ENCODE measurements at regions not wholly inside any gene's neighbourhood (a gene's known extent, or its start where the extent isn't known, plus 50 kb on each side); places are given as distances from the start of the nearest gene placed in this dataset.

DNA sequence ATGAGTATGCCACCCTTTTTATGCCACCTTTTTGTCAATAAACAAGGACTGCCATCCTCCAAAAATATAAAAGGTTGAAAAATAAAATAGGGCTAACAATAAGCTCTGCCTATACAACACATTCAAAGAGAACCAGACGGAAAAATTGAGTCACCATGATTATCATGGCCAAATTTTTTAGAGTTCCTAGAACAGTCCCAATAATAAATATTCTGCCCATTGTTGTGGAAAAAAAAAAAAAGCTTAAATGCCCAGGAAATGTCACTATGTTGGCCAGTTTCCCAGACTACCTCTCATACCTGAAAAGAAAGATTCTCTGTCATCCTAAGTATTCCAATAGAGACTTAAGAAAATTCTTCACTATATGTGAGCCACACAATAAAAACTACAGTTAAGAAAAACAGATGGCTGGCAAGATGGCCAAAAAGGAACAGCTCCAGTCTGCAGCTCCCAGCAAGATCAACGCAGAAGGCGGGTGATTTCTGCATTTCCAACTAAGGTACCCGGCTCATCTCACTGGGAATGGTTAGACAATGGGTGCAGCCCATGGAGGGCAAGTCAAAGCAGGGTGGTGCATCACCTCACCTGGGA is 149.0 kb downstream of the TMEM161B start:
- WGBS (ENCODE audit: insufficient coverage, insufficient replicate concordance, low lambda C conversion rate, missing lambda C conversion rate), result 64% methylated on average over 4 of the region's 4 CpGs
- FAIRE-seq (no peak), ATAC-seq (no peak), DNase-seq (ENCODE audit: low read depth, low spot score) (no peak)
- ChIA-PET CTCF (interaction anchor here (0.6 kb wide), 1 partner anchor 213 kb away, joined by 4 read pairs; no protein-coding TSS in a partner anchor), RAD21 (ENCODE audit: unreplicated experiment) (no interaction called here), POLR2A (no interaction called here), SMC1A (ENCODE audit: uncharacterized antibody, unreplicated experiment) (no interaction called here)
- H4K20me1 ChIP-seq (ENCODE audit: control insufficient read depth, insufficient read depth), result no peaks in the 10 kb centered on the region
- no peaks in the 10 kb centered on the region for H3K4me1 ChIP-seq (ENCODE audit: control insufficient read depth, insufficient read depth, low read length)
- H3K27me3 ChIP-seq (replicated peaks in 1 of 2; ENCODE audit: control insufficient read depth in 2 of 2, insufficient read depth in 2 of 2, low read length in 1 of 2), result no peaks in the 10 kb centered on the region; a peak in 1 of 4 replicates
- no peaks in the 10 kb centered on the region for H3K9me3 ChIP-seq (replicated peaks; ENCODE audit: control insufficient read depth, insufficient read depth, low read length)
- no TSS peak for BruUV-seq (replicated peaks)
- in situ Hi-C loops (cut with MboI), result no loop called here
- no peaks in the 10 kb centered on the region for H3K36me3 ChIP-seq (ENCODE audit: control insufficient read depth in 2 of 2, insufficient read depth in 2 of 2, low read length in 1 of 2)
- no peak overlapping the region for H3K27ac ChIP-seq (ENCODE audit: control insufficient read depth, insufficient read depth)
- no peak overlapping the region for H2AFZ ChIP-seq (ENCODE audit: control insufficient read depth, low read depth, low read length)
- no peaks in the 10 kb centered on the region for H3K79me2 ChIP-seq (ENCODE audit: control insufficient read depth, insufficient read depth, low read length)
- H3K9ac ChIP-seq (ENCODE audit: control insufficient read depth, insufficient read depth, low read length), result no peak overlapping the region
- intact Hi-C loops (cut with micrococcal nuclease; ENCODE audit: unreplicated experiment), result no loop called here
- H3K4me3 ChIP-seq, result no peak overlapping the region
- no peak overlapping the region for H3K4me2 ChIP-seq (ENCODE audit: control insufficient read depth, insufficient read depth)
- TF ChIP-seq TCF3 (IDR thresholded peaks at IDR 0.05; ENCODE audit: borderline replicate concordance, insufficient read depth, low read depth, low read length), result no peak
- no peak for TF ChIP-seq PML (IDR thresholded peaks at IDR 0.05; ENCODE audit: low read length)
- TF ChIP-seq TARDBP (IDR thresholded peaks at IDR 0.05; ENCODE audit: borderline replicate concordance), result no peak

DNA sequence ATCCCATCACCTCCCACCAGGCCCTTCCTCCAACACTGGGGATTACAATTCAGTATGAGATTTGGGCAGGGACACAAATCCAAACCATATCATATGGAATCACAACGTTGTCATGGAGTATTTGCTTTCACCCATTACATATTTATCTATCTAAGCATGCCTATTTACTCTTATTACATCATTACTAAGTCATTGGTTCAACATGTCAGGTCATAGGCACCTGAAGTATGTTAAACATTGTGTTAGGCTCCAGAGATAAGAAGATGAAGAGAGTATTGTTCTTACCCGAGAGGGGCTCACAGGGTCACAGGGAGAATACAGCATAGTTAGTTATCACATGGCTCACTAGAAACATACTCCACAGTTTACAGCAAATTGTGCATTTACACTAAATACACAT is 150.5 kb downstream of the TMEM161B start:
- ChIA-PET CTCF (no interaction called here), RAD21 (ENCODE audit: unreplicated experiment) (no interaction called here), SMC1A (ENCODE audit: uncharacterized antibody, unreplicated experiment) (no interaction called here), POLR2A (no interaction called here)
- no peaks in the 10 kb centered on the region for H3K36me3 ChIP-seq (ENCODE audit: control insufficient read depth in 2 of 2, insufficient read depth in 2 of 2, low read length in 1 of 2)
- H3K79me2 ChIP-seq (ENCODE audit: control insufficient read depth, insufficient read depth, low read length), result no peaks in the 10 kb centered on the region
- no peak overlapping the region for H3K4me3 ChIP-seq
- no peaks in the 10 kb centered on the region for H4K20me1 ChIP-seq (ENCODE audit: control insufficient read depth, insufficient read depth)
- no peaks in the 10 kb centered on the region; a peak in 1 of 4 replicates for H3K27me3 ChIP-seq (replicated peaks in 1 of 2; ENCODE audit: control insufficient read depth in 2 of 2, insufficient read depth in 2 of 2, low read length in 1 of 2)
- intact Hi-C loops (cut with micrococcal nuclease; ENCODE audit: unreplicated experiment) (no loop called here), in situ Hi-C loops (cut with MboI) (no loop called here)
- no peaks in the 10 kb centered on the region for H3K9me3 ChIP-seq (replicated peaks; ENCODE audit: control insufficient read depth, insufficient read depth, low read length)
- H3K4me2 ChIP-seq (ENCODE audit: control insufficient read depth, insufficient read depth), result no peak overlapping the region
- 32% methylated on average over 2 of the region's 2 CpGs for WGBS (ENCODE audit: insufficient coverage, insufficient replicate concordance, low lambda C conversion rate, missing lambda C conversion rate)
- ATAC-seq (no peak), DNase-seq (ENCODE audit: low read depth, low spot score) (no peak), FAIRE-seq (no peak)
- no TSS peak for BruUV-seq (replicated peaks)
- H2AFZ ChIP-seq (ENCODE audit: control insufficient read depth, low read depth, low read length), result no peak overlapping the region
- H3K4me1 ChIP-seq (ENCODE audit: control insufficient read depth, insufficient read depth, low read length), result no peaks in the 10 kb centered on the region
- no peak overlapping the region for H3K9ac ChIP-seq (ENCODE audit: control insufficient read depth, insufficient read depth, low read length)
- TF ChIP-seq SREBF1 (IDR thresholded peaks at IDR 0.05; ENCODE audit: low read length) (no peak), HDAC6 (IDR thresholded peaks at IDR 0.05; ENCODE audit: unreplicated experiment) (no peak), DPF2 (IDR thresholded peaks at IDR 0.05) (no peak), RFX5 (IDR thresholded peaks at IDR 0.05; ENCODE audit: low read depth, low read length) (no peak), TARDBP (IDR thresholded peaks at IDR 0.05; ENCODE audit: borderline replicate concordance) (no peak), NFYB (IDR thresholded peaks at IDR 0.05; ENCODE audit: insufficient read depth, low read depth, low read length) (no peak), NR2F1 (conservative IDR thresholded peaks at IDR 0.05) (no peak), FOS (IDR thresholded peaks at IDR 0.05; ENCODE audit: borderline replicate concordance, extremely low read depth, insufficient read length) (no peak), HDAC2 (IDR thresholded peaks at IDR 0.05) (no peak)
- TF ChIP-seq, protein P1, sequence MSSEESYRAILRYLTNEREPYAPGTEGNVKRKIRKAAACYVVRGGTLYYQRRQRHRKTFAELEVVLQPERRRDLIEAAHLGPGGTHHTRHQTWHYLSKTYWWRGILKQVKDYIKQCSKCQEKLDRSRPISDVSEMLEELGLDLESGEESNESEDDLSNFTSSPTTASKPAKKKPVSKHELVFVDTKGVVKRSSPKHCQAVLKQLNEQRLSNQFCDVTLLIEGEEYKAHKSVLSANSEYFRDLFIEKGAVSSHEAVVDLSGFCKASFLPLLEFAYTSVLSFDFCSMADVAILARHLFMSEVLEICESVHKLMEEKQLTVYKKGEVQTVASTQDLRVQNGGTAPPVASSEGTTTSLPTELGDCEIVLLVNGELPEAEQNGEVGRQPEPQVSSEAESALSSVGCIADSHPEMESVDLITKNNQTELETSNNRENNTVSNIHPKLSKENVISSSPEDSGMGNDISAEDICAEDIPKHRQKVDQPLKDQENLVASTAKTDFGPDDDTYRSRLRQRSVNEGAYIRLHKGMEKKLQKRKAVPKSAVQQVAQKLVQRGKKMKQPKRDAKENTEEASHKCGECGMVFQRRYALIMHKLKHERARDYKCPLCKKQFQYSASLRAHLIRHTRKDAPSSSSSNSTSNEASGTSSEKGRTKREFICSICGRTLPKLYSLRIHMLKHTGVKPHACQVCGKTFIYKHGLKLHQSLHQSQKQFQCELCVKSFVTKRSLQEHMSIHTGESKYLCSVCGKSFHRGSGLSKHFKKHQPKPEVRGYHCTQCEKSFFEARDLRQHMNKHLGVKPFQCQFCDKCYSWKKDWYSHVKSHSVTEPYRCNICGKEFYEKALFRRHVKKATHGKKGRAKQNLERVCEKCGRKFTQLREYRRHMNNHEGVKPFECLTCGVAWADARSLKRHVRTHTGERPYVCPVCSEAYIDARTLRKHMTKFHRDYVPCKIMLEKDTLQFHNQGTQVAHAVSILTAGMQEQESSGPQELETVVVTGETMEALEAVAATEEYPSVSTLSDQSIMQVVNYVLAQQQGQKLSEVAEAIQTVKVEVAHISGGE (CRISPR knock-in tag; IDR thresholded peaks at IDR 0.05), result no peak
- TF ChIP-seq, protein P2, sequence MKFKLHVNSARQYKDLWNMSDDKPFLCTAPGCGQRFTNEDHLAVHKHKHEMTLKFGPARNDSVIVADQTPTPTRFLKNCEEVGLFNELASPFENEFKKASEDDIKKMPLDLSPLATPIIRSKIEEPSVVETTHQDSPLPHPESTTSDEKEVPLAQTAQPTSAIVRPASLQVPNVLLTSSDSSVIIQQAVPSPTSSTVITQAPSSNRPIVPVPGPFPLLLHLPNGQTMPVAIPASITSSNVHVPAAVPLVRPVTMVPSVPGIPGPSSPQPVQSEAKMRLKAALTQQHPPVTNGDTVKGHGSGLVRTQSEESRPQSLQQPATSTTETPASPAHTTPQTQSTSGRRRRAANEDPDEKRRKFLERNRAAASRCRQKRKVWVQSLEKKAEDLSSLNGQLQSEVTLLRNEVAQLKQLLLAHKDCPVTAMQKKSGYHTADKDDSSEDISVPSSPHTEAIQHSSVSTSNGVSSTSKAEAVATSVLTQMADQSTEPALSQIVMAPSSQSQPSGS (IDR thresholded peaks at IDR 0.05; ENCODE audit: low read length), result no peak
- no peak overlapping the region for H3K27ac ChIP-seq (ENCODE audit: control insufficient read depth, insufficient read depth)

Measured in GM12878 (cell line).